Type B pancreatic cell (in vitro differentiated cells): ENCODE measurements at regions not wholly inside any gene's neighbourhood (a gene's known extent, or its start where the extent isn't known, plus 50 kb on each side); places are given as distances from the start of the nearest gene placed in this dataset.
"Not testable (repeated sequence)": the region's sequence is repeated elsewhere in the genome, so short reads cannot be mapped to it uniquely, and the experiment has no call there.

Source experiments
- DNase-seq: peaks from one replicate; pipeline ENCODE4 v3.0.0; 2021; ENCODE audit warnings: mixed read lengths; ENCODE audit not compliant: unreplicated experiment; ENCODE audit errors: extremely low spot score
- H3K27ac Mint-ChIP-seq: 2 replicates; pipeline ENCODE4 v1.8.0; 2021; ENCODE audit warnings: mild to moderate bottlenecking, mixed read lengths
- H3K27me3 Mint-ChIP-seq: 2 replicates; pipeline ENCODE4 v1.8.0; 2021; ENCODE audit warnings: mixed read lengths
- H3K36me3 Mint-ChIP-seq: 2 replicates; pipeline ENCODE4 v1.8.0; 2021; ENCODE audit warnings: mixed read lengths
- H3K4me1 Mint-ChIP-seq: one replicate; pipeline ENCODE4 v1.8.0; 2021; ENCODE audit warnings: mixed read lengths; ENCODE audit not compliant: unreplicated experiment
- H3K4me3 Mint-ChIP-seq: 2 replicates; pipeline ENCODE4 v1.8.0; 2021; ENCODE audit warnings: mild to moderate bottlenecking, mixed read lengths
- H3K9me3 Mint-ChIP-seq: 2 replicates; pipeline ENCODE4 v1.8.0; 2021; ENCODE audit warnings: mixed read lengths
- CTCF ChIP-seq: fragments of 200-600 bp; sonication (generic); conservative IDR thresholded peaks from 2 replicates; pipeline ENCODE4 v1.5.0; 2021; ENCODE audit warnings: antibody characterized with exemption, mild to moderate bottlenecking

GRCh38 chr5:92267830-92268229 lies 884.7 kb upstream of the ARRDC3 start:
- Mint-ChIP-seq H3K27ac (no peak overlapping the region), H3K4me1 (no peaks in the 10 kb centered on the region), H3K4me3 (no peak overlapping the region), H3K27me3 (no peaks in the 10 kb centered on the region), H3K36me3 (no peaks in the 10 kb centered on the region), H3K9me3 (no peaks in the 10 kb centered on the region)
- no peak for TF ChIP-seq CTCF
- no peak for DNase-seq

- Mint-ChIP-seq H3K9me3 (no peaks in the 10 kb centered on the region), H3K4me1 (no peaks in the 10 kb centered on the region), H3K27ac (no peak overlapping the region), H3K4me3 (no peak overlapping the region), H3K36me3 (no peaks in the 10 kb centered on the region), H3K27me3 (no peaks in the 10 kb centered on the region)
- DNase-seq, result no peak
- no peak for TF ChIP-seq CTCF
These were observed 882.7 kb upstream of the ARRDC3 start for GRCh38 chr5:92265804-92266203.

GRCh38 chr5:92255605-92256004 lies 872.5 kb upstream of the ARRDC3 start:
- H3K9me3 Mint-ChIP-seq, H3K27me3 Mint-ChIP-seq, H3K4me3 Mint-ChIP-seq: not testable (repeated sequence)

GRCh38 chr5:92248518-92248917 lies 865.4 kb upstream of the ARRDC3 start:
- Mint-ChIP-seq H3K27me3 (no peaks in the 10 kb centered on the region), H3K27ac (no peak overlapping the region), H3K36me3 (no peaks in the 10 kb centered on the region), H3K4me3 (no peak overlapping the region), H3K9me3 (no peaks in the 10 kb centered on the region), H3K4me1 (no peaks in the 10 kb centered on the region)
- DNase-seq, result no peak
- no peak for TF ChIP-seq CTCF

More at GRCh38 chr5:92255605-92256004, 872.5 kb upstream of the ARRDC3 start:
- not testable (repeated sequence) for H3K27ac Mint-ChIP-seq, H3K4me1 Mint-ChIP-seq, H3K36me3 Mint-ChIP-seq, DNase-seq

GRCh38 chr5:92242170-92242569 lies 859.1 kb upstream of the ARRDC3 start:
- no peak overlapping the region for H3K27ac Mint-ChIP-seq
- no peaks in the 10 kb centered on the region for H3K27me3 Mint-ChIP-seq
- no peak overlapping the region for H3K4me3 Mint-ChIP-seq
- no peaks in the 10 kb centered on the region for H3K36me3 Mint-ChIP-seq
- no peak for TF ChIP-seq CTCF
- no peaks in the 10 kb centered on the region for H3K4me1 Mint-ChIP-seq
- no peak for DNase-seq
- no peaks in the 10 kb centered on the region for H3K9me3 Mint-ChIP-seq

- Mint-ChIP-seq H3K4me1 (no peaks in the 10 kb centered on the region), H3K4me3 (no peak overlapping the region), H3K27me3 (no peaks in the 10 kb centered on the region), H3K36me3 (no peaks in the 10 kb centered on the region), H3K9me3 (no peaks in the 10 kb centered on the region), H3K27ac (no peak overlapping the region)
- no peak for DNase-seq
- no peak for TF ChIP-seq CTCF
These were observed 854.8 kb upstream of the ARRDC3 start for GRCh38 chr5:92237896-92238295.
